NAMALWA (cell line): ENCODE measurements at regions not wholly inside any gene's neighbourhood (a gene's known extent, or its start where the extent isn't known, plus 50 kb on each side); places are given as distances from the start of the nearest gene placed in this dataset.
A peak's percentile ranks its signal among the peaks of the same experiment; 100 is the strongest.
"Not testable (repeated sequence)": the region's sequence is repeated elsewhere in the genome, so short reads cannot be mapped to it uniquely, and the experiment has no call there.

Source experiments
- DNase-seq: peaks from one replicate; pipeline ENCODE4 v3.0.0-alpha.2; 2015; ENCODE audit warnings: low spot score

GRCh38 chr1:90824551-90824950, 107.4 kb upstream of the BARHL2 start:
- no peak for DNase-seq

GRCh38 chr1:90823686-90824085, 106.6 kb upstream of the BARHL2 start:
- DNase-seq: no peak

- DNase-seq: peak; percentile 81
Measured at GRCh38 chr1:90821788-90822359, 104.8 kb upstream of the BARHL2 start.

GRCh38 chr1:90821152-90821787, 104.2 kb upstream of the BARHL2 start:
- no peak for DNase-seq

- DNase-seq: no peak
Measured at GRCh38 chr1:90820745-90821144, 103.6 kb upstream of the BARHL2 start.

- DNase-seq: no peak
Measured at GRCh38 chr1:90817399-90817798, 100.3 kb upstream of the BARHL2 start.

- DNase-seq: not testable (repeated sequence)
Measured at GRCh38 chr1:90812237-90812636, 95.1 kb upstream of the BARHL2 start.

- not testable (repeated sequence) for DNase-seq
Measured at GRCh38 chr1:90811444-90811950, 94.4 kb upstream of the BARHL2 start.

- no peak for DNase-seq
Measured at GRCh38 chr1:90810681-90811080, 93.6 kb upstream of the BARHL2 start.

GRCh38 chr1:90809996-90810395, 92.9 kb upstream of the BARHL2 start:
- DNase-seq: no peak

GRCh38 chr1:90809093-90809492, 92.0 kb upstream of the BARHL2 start:
- no peak for DNase-seq

- DNase-seq: no peak
Measured at GRCh38 chr1:90807329-90807728, 90.2 kb upstream of the BARHL2 start.

GRCh38 chr1:90802622-90803021, 85.5 kb upstream of the BARHL2 start:
- DNase-seq: no peak

- no peak for DNase-seq
Measured at GRCh38 chr1:90800012-90800717, 83.1 kb upstream of the BARHL2 start.

- no peak for DNase-seq
Measured at GRCh38 chr1:90799326-90799725, 82.2 kb upstream of the BARHL2 start.

- DNase-seq: no peak
Measured at GRCh38 chr1:90798883-90799282, 81.8 kb upstream of the BARHL2 start.

GRCh38 chr1:90798344-90798743, 81.2 kb upstream of the BARHL2 start:
- no peak for DNase-seq

GRCh38 chr1:90795431-90795830, 78.3 kb upstream of the BARHL2 start:
- no peak for DNase-seq

GRCh38 chr1:90786709-90787108, 69.6 kb upstream of the BARHL2 start:
- DNase-seq: no peak

GRCh38 chr1:90784186-90784847, 67.2 kb upstream of the BARHL2 start:
- no peak for DNase-seq

- DNase-seq: no peak
Measured at GRCh38 chr1:90783181-90783580, 66.1 kb upstream of the BARHL2 start.

GRCh38 chr1:90782046-90782445, 64.9 kb upstream of the BARHL2 start:
- no peak for DNase-seq

- DNase-seq: no peak
Measured at GRCh38 chr1:90781534-90781933, 64.4 kb upstream of the BARHL2 start.
